HUES48 (cell line): ENCODE measurements at regions not wholly inside any gene's neighbourhood (a gene's known extent, or its start where the extent isn't known, plus 50 kb on each side); places are given as distances from the start of the nearest gene placed in this dataset.
"Not testable (repeated sequence)": the region's sequence is repeated elsewhere in the genome, so short reads cannot be mapped to it uniquely, and the experiment has no call there.

Experiments used
- H3K27ac ChIP-seq: one replicate; pipeline ENCODE4 v1.7.0; 2013; ENCODE audit warnings: low read depth, low read length, inconsistent platforms
- H3K27me3 ChIP-seq: 2 replicates; pipeline ENCODE4 v1.6.1; 2013; ENCODE audit warnings: mild to moderate bottlenecking, low read length; ENCODE audit not compliant: control insufficient read depth, insufficient read depth
- H3K36me3 ChIP-seq: 2 replicates; pipeline ENCODE4 v1.6.1; 2013; ENCODE audit warnings: low read length; ENCODE audit not compliant: control insufficient read depth, insufficient read depth
- H3K4me1 ChIP-seq: 2 replicates; pipeline ENCODE4 v1.6.1; 2013; ENCODE audit warnings: mild to moderate bottlenecking, low read length; ENCODE audit not compliant: control insufficient read depth, insufficient read depth
- H3K4me3 ChIP-seq: 2 replicates; pipeline ENCODE4 v1.5.1; 2013; ENCODE audit warnings: mild to moderate bottlenecking, low read depth, low read length
- H3K9ac ChIP-seq: 2 replicates; pipeline ENCODE4 v1.6.1; 2013; ENCODE audit warnings: mild to moderate bottlenecking, low read depth, low read length, moderate library complexity
- H3K9me3 ChIP-seq: 2 replicates; pipeline ENCODE4 v1.6.1; 2013; ENCODE audit warnings: low read length; ENCODE audit not compliant: control insufficient read depth, insufficient read depth

DNA sequence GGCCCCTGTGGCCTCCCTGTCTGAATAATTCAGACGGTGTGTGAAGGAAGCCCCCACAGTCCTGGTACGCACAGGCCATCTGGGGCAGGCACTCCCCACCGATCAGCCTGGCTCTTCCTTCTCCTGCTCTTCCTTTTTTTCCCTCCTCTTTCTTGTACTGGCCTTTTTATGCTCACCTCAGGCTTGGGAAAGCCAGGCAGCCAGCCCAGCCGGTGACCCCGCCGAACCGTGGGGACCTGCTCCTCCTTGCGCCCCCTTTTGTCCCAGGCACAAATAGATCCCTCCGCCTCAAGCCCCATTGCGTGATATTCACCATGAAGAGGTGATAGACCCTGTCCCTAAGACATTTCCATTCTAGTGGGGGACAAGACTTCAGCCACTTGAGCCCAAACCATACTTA, 80.2 kb upstream of the BRD7 start:
- H3K9ac ChIP-seq: no peak overlapping the region
- no peak overlapping the region for H3K27ac ChIP-seq
- H3K9me3 ChIP-seq: no peaks in the 10 kb centered on the region
- no peaks in the 10 kb centered on the region for H3K36me3 ChIP-seq
- peaks cover 20% of the 10 kb centered on the region for H3K4me1 ChIP-seq
- H3K27me3 ChIP-seq: no peaks in the 10 kb centered on the region
- H3K4me3 ChIP-seq: no peak overlapping the region

DNA sequence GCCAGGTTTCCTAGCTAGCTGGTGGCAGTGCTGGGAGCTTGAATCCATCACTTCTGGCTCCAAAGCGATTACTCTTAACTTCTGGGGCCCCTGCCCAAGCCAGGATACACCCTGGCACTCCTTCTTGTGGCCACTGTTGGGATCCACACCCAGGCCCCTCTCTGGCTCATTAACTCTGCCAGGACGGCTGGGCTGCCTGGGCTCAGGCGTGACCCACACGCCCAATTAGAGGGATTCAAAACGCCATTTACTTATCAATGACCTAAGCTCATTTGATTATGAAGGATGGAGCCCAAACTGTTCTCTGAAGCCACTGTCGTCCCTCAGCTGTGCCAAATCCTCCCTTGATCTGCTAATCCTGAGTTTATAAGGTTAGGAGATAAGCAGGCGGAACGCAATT, 79.7 kb upstream of the BRD7 start:
- H3K27me3 ChIP-seq: no peaks in the 10 kb centered on the region
- H3K4me3 ChIP-seq: no peak overlapping the region
- no peak overlapping the region for H3K9ac ChIP-seq
- no peaks in the 10 kb centered on the region for H3K9me3 ChIP-seq
- no peak overlapping the region for H3K27ac ChIP-seq
- no peaks in the 10 kb centered on the region for H3K36me3 ChIP-seq
- peaks cover 20% of the 10 kb centered on the region for H3K4me1 ChIP-seq

DNA sequence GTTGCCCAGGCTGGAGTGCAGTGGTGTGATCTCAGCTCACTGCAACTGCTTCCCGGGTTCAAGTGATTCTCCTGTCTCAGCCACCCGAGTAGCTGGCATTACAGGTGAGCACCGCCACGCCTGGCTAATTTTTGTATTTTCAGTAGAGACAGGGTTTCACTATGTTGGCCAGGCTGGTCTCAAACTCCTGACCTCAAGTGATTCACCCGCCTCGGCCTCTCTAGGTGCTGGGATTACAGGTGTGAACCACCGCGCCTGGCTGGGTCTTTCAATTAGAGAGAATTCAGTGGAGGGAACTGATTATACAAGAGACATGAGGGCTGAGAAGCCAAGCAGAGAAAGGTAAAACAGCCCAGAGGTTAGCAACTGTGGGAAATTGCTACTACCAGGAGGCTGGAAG, 78.6 kb upstream of the BRD7 start:
- not testable (repeated sequence) for H3K4me3 ChIP-seq, H3K27me3 ChIP-seq, H3K9ac ChIP-seq, H3K36me3 ChIP-seq, H3K9me3 ChIP-seq, H3K27ac ChIP-seq
- peaks cover 20% of the 10 kb centered on the region for H3K4me1 ChIP-seq

DNA sequence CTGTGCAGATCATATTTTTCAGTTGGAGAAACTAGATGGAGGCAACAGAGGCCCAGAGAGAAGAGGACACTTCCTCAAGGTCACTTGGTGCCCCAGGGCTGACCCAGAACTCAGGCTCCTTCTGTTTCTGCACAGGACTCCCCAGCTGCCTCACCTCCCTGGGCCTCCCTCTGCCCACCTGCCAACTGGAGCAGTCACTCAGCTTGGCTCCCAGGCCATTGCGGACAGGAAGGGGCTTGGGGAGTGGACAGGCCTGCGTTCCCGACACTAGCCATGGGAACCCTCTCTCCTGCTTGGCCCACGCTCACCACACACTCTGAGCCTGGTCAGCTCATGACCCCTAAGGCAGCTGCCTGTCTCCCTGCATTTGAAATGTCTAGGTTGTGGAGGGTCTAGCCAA, 78.1 kb upstream of the BRD7 start:
- H3K9me3 ChIP-seq: peaks cover 7% of the 10 kb centered on the region
- peaks cover 20% of the 10 kb centered on the region for H3K4me1 ChIP-seq
- no peak overlapping the region for H3K27ac ChIP-seq
- no peak overlapping the region for H3K9ac ChIP-seq
- H3K27me3 ChIP-seq: no peaks in the 10 kb centered on the region
- no peak overlapping the region for H3K4me3 ChIP-seq
- H3K36me3 ChIP-seq: no peaks in the 10 kb centered on the region

DNA sequence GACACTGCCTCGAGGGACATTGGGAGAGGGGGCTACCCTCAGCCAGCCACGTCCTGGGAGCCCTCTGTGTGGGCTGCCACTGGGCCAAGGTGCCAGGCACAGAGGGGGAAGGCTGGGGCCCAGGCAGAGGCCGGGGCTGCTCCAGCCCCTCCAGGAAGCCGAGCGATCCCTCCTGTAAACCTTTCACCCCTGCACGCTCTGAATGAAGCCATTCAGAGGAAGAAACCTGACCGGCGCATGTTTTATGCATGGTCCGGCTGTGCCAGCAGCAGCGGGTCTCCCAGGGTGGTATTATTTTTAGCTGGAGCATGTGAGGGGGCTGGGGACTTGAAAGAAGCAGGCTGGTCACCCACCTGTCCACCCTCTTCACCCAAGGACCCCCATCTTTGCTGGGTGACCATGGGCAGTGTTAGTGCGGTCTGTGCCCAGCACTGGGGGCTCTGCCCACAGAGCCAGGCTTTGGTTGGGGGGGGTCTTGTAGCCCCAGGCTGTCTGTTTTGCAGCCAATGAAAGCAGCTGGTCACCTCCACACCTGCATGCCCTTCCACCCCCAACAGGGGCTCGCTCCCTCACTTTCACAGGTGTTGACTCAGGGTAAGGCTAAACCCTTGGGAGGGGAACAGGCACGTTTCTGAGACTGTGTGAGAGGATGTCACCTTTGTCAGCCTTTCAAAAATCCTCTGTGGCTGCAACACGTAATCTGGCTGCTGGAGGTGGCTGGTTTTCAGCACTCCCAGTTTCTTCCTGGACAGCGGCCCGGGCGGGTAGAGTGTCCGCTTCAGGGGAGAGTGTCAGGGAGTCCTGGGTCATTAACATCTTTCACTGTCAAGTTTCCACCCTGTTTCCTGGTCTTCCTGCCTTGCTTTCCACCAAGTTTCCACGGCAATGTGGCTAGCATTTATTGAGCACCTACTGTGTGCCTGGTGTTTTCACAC, 77.1 kb upstream of the BRD7 start:
- Histone ChIP-seq H3K9me3 (peaks cover 17% of the 10 kb centered on the region), H3K36me3 (no peaks in the 10 kb centered on the region), H3K27me3 (no peaks in the 10 kb centered on the region), H3K9ac (no peak overlapping the region), H3K4me3 (no peak overlapping the region), H3K4me1 (peaks cover 20% of the 10 kb centered on the region), H3K27ac (no peak overlapping the region)

DNA sequence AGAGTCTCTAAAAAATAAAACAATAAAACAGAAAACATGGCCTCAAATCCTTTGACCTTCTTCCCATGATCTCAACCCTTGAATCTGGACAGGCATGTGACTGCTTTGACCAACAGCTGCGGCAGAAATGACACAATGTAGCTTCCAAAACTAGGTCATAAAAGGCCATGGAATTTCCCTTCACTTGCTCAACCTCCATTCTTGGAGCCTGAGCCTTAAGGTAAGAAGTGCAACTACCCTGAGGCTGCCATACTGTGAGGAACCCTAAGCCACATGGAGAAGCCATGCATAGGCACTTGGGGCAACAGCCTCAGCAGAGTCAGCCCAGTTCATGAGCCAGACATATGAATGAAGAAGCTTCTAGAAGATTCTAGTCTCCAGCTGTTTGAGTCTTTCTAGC, 75.7 kb upstream of the BRD7 start:
- Histone ChIP-seq H3K9ac (no peak overlapping the region), H3K4me1 (peaks cover 18% of the 10 kb centered on the region), H3K9me3 (peaks cover 29% of the 10 kb centered on the region), H3K36me3 (no peaks in the 10 kb centered on the region), H3K27me3 (no peaks in the 10 kb centered on the region), H3K27ac (no peak overlapping the region), H3K4me3 (no peak overlapping the region)

DNA sequence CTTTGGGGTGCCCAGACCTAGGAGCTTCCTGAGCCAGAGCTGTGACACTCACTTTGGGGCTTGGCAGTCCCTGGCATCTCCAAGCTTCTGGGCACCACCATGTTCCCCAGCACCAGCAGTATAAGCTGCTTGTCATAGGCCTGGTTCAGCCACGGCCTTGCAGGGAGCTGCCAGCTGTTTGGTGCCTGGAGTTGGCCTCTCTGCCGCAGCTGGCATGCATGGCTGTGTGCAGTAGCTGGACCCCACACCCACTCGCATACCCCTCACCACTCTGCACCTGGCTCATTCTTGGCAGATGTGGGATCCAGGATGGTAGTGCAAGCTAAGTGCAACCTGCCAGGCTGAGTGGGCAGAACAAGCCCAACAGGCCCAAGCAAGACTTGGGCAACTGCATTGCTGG, 73.4 kb upstream of the BRD7 start:
- Histone ChIP-seq H3K4me1 (peaks cover 9% of the 10 kb centered on the region; the same call in 1 of the 2 replicates), H3K4me3 (no peak overlapping the region), H3K9ac (no peak overlapping the region), H3K27me3 (no peaks in the 10 kb centered on the region), H3K36me3 (no peaks in the 10 kb centered on the region), H3K27ac (no peak overlapping the region), H3K9me3 (peaks cover 34% of the 10 kb centered on the region)

DNA sequence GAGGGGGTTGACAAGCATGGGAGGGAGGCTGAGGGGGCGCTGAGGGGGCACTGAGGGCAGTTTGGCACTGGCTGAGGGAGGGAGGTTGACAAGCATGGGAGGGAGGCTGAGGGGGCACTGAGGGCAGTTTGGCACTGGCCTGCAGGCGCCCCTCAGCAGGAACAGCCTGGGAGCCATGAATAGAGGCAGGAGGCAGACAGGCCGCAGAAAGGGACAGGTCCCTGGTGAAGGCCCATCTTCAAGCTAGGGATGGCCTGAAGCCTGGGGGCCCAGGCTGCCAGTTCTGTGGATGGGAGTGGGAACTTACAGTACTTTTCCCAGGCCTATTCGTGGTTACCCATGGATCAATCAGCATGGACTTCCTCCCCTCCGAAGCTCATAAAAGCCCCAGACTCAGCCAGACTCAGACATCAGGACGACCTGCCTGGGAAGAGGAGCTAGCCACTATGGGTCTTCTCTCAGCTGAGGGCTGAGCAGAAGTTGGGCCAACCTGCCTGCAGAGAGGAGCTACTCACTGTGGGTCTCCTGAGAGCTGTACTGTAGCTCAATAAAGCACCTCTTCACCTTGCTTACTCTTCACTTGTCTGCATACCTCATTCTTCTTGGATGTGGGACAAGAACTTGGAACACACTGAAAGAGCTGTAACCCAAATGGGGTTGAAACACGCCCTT, 72.8 kb upstream of the BRD7 start:
- no peak overlapping the region for H3K27ac ChIP-seq
- no peak overlapping the region for H3K4me3 ChIP-seq
- peaks cover 9% of the 10 kb centered on the region; the same call in 1 of the 2 replicates for H3K4me1 ChIP-seq
- no peak overlapping the region for H3K9ac ChIP-seq
- H3K27me3 ChIP-seq: no peaks in the 10 kb centered on the region
- no peaks in the 10 kb centered on the region for H3K36me3 ChIP-seq
- peaks cover 34% of the 10 kb centered on the region for H3K9me3 ChIP-seq

DNA sequence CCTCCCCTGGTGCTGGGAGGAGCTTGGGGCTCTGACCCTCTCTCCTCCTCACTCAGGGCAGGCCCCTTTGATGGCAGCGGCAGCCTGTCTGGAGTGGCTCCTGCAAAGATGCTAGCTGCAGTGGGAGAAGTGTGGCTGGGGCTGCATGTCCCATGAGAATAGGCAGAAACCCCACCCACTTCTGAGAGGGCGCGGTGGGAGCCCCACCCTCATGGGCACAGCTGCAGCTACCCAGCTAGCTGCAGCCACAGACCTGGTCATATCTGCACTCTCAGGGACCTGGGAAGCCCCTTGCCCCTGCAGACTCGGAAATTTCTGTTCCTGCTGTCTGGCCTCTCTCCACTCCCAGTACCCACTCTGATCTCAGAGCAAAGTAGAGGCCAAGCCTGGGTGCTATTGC, 72.2 kb upstream of the BRD7 start:
- Histone ChIP-seq H3K27ac (no peak overlapping the region), H3K27me3 (no peaks in the 10 kb centered on the region), H3K9ac (no peak overlapping the region), H3K4me3 (no peak overlapping the region), H3K9me3 (peaks cover 34% of the 10 kb centered on the region), H3K4me1 (peaks cover 4% of the 10 kb centered on the region; the same call in 1 of the 2 replicates), H3K36me3 (no peaks in the 10 kb centered on the region)

DNA sequence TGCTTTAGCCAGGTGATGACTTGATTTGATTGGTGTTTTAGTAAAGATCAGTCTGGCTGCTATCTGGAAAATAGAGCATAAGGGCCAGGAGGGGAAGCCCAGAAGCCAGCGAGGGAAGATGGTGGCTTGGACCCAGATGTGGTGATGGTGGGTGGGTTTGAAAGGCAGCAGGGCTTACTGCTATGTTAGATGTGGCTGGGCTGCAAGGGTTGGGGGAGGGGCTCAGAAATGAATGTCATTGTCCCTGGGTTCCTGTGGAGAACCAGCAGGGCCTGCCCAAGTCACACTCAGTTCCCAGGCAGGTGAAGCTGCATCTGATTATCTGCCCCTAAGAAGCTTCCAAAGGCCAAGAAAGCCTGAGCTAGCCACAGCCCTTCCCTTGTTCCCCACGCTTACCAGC, 71.7 kb upstream of the BRD7 start:
- no peaks in the 10 kb centered on the region for H3K27me3 ChIP-seq
- H3K36me3 ChIP-seq: no peaks in the 10 kb centered on the region
- no peak overlapping the region for H3K4me3 ChIP-seq
- no peak overlapping the region for H3K27ac ChIP-seq
- peaks cover 34% of the 10 kb centered on the region for H3K9me3 ChIP-seq
- H3K4me1 ChIP-seq: no peaks in the 10 kb centered on the region
- H3K9ac ChIP-seq: no peak overlapping the region

DNA sequence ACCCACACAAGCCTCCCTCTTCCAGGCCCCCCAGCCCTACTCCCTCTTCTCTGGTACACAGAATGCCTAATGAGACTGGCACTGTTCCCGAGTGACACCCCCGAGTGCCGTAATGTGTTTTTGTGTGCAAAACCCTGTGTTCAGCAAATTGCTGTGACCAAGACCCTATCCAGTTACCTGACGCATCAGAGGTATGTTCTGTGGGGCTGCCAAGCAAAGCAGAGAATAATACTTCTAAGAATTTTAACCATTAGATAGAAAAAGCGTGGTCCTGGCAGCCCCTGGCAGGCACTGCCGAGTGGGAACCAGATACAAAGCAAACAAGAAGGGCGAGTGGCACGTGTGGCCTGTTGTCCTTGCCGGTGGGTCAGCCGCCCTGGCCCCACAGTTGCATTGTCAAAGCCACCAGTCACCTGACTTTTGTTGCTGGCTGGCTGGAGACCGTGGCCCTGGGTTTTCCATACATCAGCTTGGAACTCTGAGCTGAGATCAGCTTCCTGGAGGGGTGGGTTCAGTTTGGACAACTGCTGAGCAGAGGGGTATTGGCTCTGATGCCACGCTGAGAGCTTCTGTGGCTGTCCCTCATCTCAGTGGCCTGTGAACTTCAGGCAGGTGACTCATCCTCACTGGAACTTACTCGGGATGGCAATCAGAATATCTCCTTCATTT, 69.1 kb upstream of the BRD7 start:
- no peak overlapping the region for H3K27ac ChIP-seq
- H3K4me3 ChIP-seq: no peak overlapping the region

More for the DNA sequence above, 69.1 kb upstream of the BRD7 start:
- Histone ChIP-seq H3K9me3 (peaks cover 34% of the 10 kb centered on the region), H3K9ac (no peak overlapping the region), H3K4me1 (no peaks in the 10 kb centered on the region), H3K36me3 (no peaks in the 10 kb centered on the region), H3K27me3 (no peaks in the 10 kb centered on the region)
